H9 (cell line): ENCODE measurements at regions not wholly inside any gene's neighbourhood (a gene's known extent, or its start where the extent isn't known, plus 50 kb on each side); places are given as distances from the start of the nearest gene placed in this dataset.
A peak's percentile ranks its signal among the peaks of the same experiment; 100 is the strongest.

Experiments used
- DNase-seq: peaks from one replicate; pipeline ENCODE4 v3.0.0-alpha.2; 2017
- H2AFZ ChIP-seq: one replicate; pipeline ENCODE4 v1.6.1; 2013; ENCODE audit warnings: mild to moderate bottlenecking, low read length, control low read depth, moderate library complexity
- H2AK5ac ChIP-seq: 2 replicates; pipeline ENCODE4 v1.6.1; 2013; ENCODE audit warnings: low read length, control low read depth, mixed read lengths; ENCODE audit not compliant: insufficient read length
- H2BK120ac ChIP-seq: one replicate; pipeline ENCODE4 v1.6.1; 2013; ENCODE audit warnings: low read depth, mild to moderate bottlenecking, low read length, control low read depth, inconsistent platforms; ENCODE audit not compliant: poor library complexity, severe bottlenecking
- H2BK12ac ChIP-seq: 2 replicates; pipeline ENCODE4 v1.6.1; 2013; ENCODE audit warnings: low read length, control low read depth, mixed read lengths, low read depth; ENCODE audit not compliant: insufficient read length
- H2BK15ac ChIP-seq: 2 replicates; pipeline ENCODE4 v1.6.1; 2013; ENCODE audit warnings: low read depth, low read length, control low read depth
- H2BK20ac ChIP-seq: one replicate; pipeline ENCODE4 v1.6.1; 2013; ENCODE audit warnings: low read depth, mild to moderate bottlenecking, low read length, control low read depth, inconsistent platforms; ENCODE audit not compliant: poor library complexity, severe bottlenecking
- H2BK5ac ChIP-seq: 2 replicates; pipeline ENCODE4 v1.6.1; 2013; ENCODE audit warnings: low read length, control low read depth, mixed read lengths; ENCODE audit not compliant: insufficient read length
- H3K14ac ChIP-seq: 2 replicates; pipeline ENCODE4 v1.6.1; 2013; ENCODE audit warnings: low read length, control low read depth; ENCODE audit not compliant: insufficient read depth
- H3K18ac ChIP-seq: 2 replicates; pipeline ENCODE4 v1.6.1; 2013; ENCODE audit warnings: low read depth, mild to moderate bottlenecking, mixed read lengths, low read length, control low read depth; ENCODE audit not compliant: insufficient read length
- H3K23ac ChIP-seq: 2 replicates; pipeline ENCODE4 v1.6.1; 2013; ENCODE audit warnings: low read length, control low read depth, mixed read lengths, low read depth; ENCODE audit not compliant: insufficient read length
- H3K23me2 ChIP-seq: 2 replicates; pipeline ENCODE4 v1.6.1; 2013; ENCODE audit warnings: low read depth, mild to moderate bottlenecking, mixed read lengths, low read length, control low read depth; ENCODE audit not compliant: insufficient read length, poor library complexity, severe bottlenecking
- H3K27ac ChIP-seq: 2 replicates; pipeline ENCODE4 v1.5.1; 2013; ENCODE audit warnings: low read length, control low read depth, mixed read lengths, low read depth; ENCODE audit not compliant: insufficient read length
- H3K27me3 ChIP-seq: 2 replicates; pipeline ENCODE4 v1.6.1; 2013; ENCODE audit warnings: low read length, control low read depth, inconsistent platforms; ENCODE audit not compliant: insufficient read depth
- H3K4ac ChIP-seq: 2 replicates; pipeline ENCODE4 v1.6.1; 2013; ENCODE audit warnings: low read depth, mild to moderate bottlenecking, control low read depth, inconsistent platforms, low read length, moderate library complexity
- H3K4me1 ChIP-seq: 2 replicates; pipeline ENCODE4 v1.6.1; 2013; ENCODE audit warnings: low read length, control low read depth, inconsistent platforms; ENCODE audit not compliant: insufficient read depth
- H3K4me2 ChIP-seq: 2 replicates; pipeline ENCODE4 v1.6.1; 2013; ENCODE audit warnings: low read length, control low read depth, mixed read lengths; ENCODE audit not compliant: insufficient read length, insufficient read depth
- H3K56ac ChIP-seq: 2 replicates; pipeline ENCODE4 v1.6.1; 2013; ENCODE audit warnings: low read depth, mild to moderate bottlenecking, mixed read lengths, low read length, control low read depth; ENCODE audit not compliant: insufficient read length
- H3K79me1 ChIP-seq: 2 replicates; pipeline ENCODE4 v1.6.1; 2013; ENCODE audit warnings: low read depth, mild to moderate bottlenecking, moderate library complexity, low read length, control low read depth, inconsistent platforms; ENCODE audit not compliant: insufficient read depth, poor library complexity, severe bottlenecking
- H3K79me2 ChIP-seq: 2 replicates; pipeline ENCODE4 v1.6.1; 2013; ENCODE audit warnings: low read length, control low read depth, inconsistent platforms; ENCODE audit not compliant: insufficient read depth
- H3K9ac ChIP-seq: 2 replicates; pipeline ENCODE4 v1.6.1; 2013; ENCODE audit warnings: low read length, control low read depth, mixed read lengths; ENCODE audit not compliant: insufficient read length; ENCODE audit errors: extremely low read depth
- H3K9me3 ChIP-seq: one replicate; pipeline ENCODE4 v1.6.1; 2013; ENCODE audit warnings: low read depth, low read length, inconsistent platforms; ENCODE audit not compliant: control insufficient read depth
- H3T11ph ChIP-seq: one replicate; pipeline ENCODE4 v1.6.1; 2013; ENCODE audit warnings: mild to moderate bottlenecking, low read length, control low read depth, inconsistent platforms
- H4K20me1 ChIP-seq: one replicate; pipeline ENCODE4 v1.6.1; 2013; ENCODE audit not compliant: control insufficient read depth, insufficient read length, insufficient read depth
- H4K5ac ChIP-seq: 2 replicates; pipeline ENCODE4 v1.6.1; 2013; ENCODE audit warnings: low read depth, mild to moderate bottlenecking, mixed read lengths, low read length, control low read depth; ENCODE audit not compliant: insufficient read length
- H4K8ac ChIP-seq: replicated peaks from 2 replicates; pipeline ENCODE4 v1.6.1; 2013; ENCODE audit warnings: low read length, control low read depth, mixed read lengths, low read depth; ENCODE audit not compliant: insufficient read length
- H4K91ac ChIP-seq: 2 replicates; pipeline ENCODE4 v1.6.1; 2013; ENCODE audit warnings: low read depth, mild to moderate bottlenecking, moderate library complexity, mixed read lengths, low read length, control low read depth; ENCODE audit not compliant: insufficient read length
- H3K27ac Mint-ChIP-seq, 3 experiments: 2 replicates in 2 of 3; 3 replicates in 1 of 3; pipeline ENCODE4 v1.8.0; 2020 to 2021; ENCODE audit warnings: mixed read lengths in 3 of 3, mild to moderate bottlenecking in 1 of 3, moderate library complexity in 1 of 3
- H3K27me3 Mint-ChIP-seq: 2 replicates; pipeline ENCODE4 v1.8.0; 2021; ENCODE audit warnings: low read depth, mild to moderate bottlenecking, moderate library complexity, mixed read lengths
- H3K36me3 Mint-ChIP-seq, 3 experiments: 2 replicates in 2 of 3; 3 replicates in 1 of 3; pipeline ENCODE4 v1.8.0; 2020 to 2021; ENCODE audit warnings: low read depth in 3 of 3, mixed read lengths in 3 of 3; ENCODE audit not compliant: insufficient read depth in 1 of 3
- H3K4me1 Mint-ChIP-seq, 2 experiments: 2 replicates each; pipeline ENCODE4 v1.8.0; 2020; ENCODE audit warnings: mixed read lengths in 2 of 2
- H3K4me3 Mint-ChIP-seq, 2 experiments: 2 replicates in 1 of 2; 3 replicates in 1 of 2; pipeline ENCODE4 v1.8.0; 2020 to 2021; ENCODE audit warnings: mild to moderate bottlenecking in 2 of 2, mixed read lengths in 2 of 2, moderate library complexity in 1 of 2
- H3K9me3 Mint-ChIP-seq, 2 experiments: 2 replicates in 1 of 2; 3 replicates in 1 of 2; pipeline ENCODE4 v1.8.0; 2020; ENCODE audit warnings: mild to moderate bottlenecking in 2 of 2, mixed read lengths in 2 of 2, moderate library complexity in 1 of 2
- CTCF ChIP-seq: fragments of 200-600 bp; sonication (generic); conservative IDR thresholded peaks from 3 replicates; pipeline ENCODE4 v1.8.0; 2021; ENCODE audit warnings: antibody characterized with exemption, mild to moderate bottlenecking
- WGBS: extraction: QIAGEN DNeasy Blood & Tissue Kit; methylation state at CpG from one replicate; pipeline ENCODE4 v1.1.7; 2013; ENCODE audit warnings: missing lambda C conversion rate, low lambda C conversion rate, mixed read lengths; ENCODE audit not compliant: insufficient read length; ENCODE audit errors: extremely low coverage; 5-methylcytosine and 5-hydroxymethylcytosine counted together

DNA sequence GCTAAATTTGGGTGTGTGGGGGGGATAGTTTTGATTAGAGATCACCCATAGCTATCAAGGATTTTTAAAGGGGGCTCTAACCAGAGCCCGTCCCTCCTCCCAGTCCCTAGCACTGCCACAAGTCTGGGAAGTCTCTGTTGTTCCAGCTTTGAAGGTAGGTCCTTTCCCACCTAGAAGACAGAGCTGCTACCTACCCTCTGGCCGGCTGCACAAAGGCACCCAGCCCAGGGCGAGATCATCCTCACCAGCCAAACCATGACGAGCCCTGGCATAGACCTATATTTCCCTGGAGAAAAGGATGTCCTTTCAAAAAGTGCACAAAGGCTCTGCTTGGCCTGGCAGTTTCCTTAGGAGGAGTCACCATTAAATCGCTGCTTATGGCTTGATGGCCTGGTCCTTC, 147.8 kb downstream of the CYP26A1 start:
- H3K79me1 ChIP-seq: no peaks in the 10 kb centered on the region
- H4K91ac ChIP-seq: no peak overlapping the region
- no peaks in the 10 kb centered on the region for H4K20me1 ChIP-seq
- H2BK5ac ChIP-seq: no peak overlapping the region
- H3K23me2 ChIP-seq: no peaks in the 10 kb centered on the region
- Mint-ChIP-seq H3K27me3 (peaks cover 1% of the 10 kb centered on the region), H3K27ac (no peak overlapping the region), H3K36me3 (peaks cover 8 to 10% (median 9%) of the 10 kb centered on the region in 3 experiments), H3K4me1 (peaks cover 3 to 11% of the 10 kb centered on the region in 2 experiments; a peak in 3 of 4 replicates), H3K9me3 (peaks cover 9 to 15% of the 10 kb centered on the region in 2 experiments), H3K4me3 (no peak overlapping the region)
- TF ChIP-seq CTCF: no peak
- no peak overlapping the region for H3K56ac ChIP-seq
- no CpG with 5 or more reads among the region's 5 CpGs for WGBS
- H3K4me2 ChIP-seq: no peak overlapping the region
- H3K27me3 ChIP-seq: no peaks in the 10 kb centered on the region
- no peak overlapping the region for H3K4ac ChIP-seq
- no peak overlapping the region for H2BK20ac ChIP-seq
- no peaks in the 10 kb centered on the region; the same call in 1 of the 2 replicates for H3K4me1 ChIP-seq
- H3K14ac ChIP-seq: no peak overlapping the region
- no peak for DNase-seq
- H3K9me3 ChIP-seq: no peaks in the 10 kb centered on the region
- no peak overlapping the region for H3K27ac ChIP-seq
- H2AFZ ChIP-seq: no peak overlapping the region
- no peak overlapping the region for H2BK12ac ChIP-seq
- peak overlapping the region; percentile 52; the same call in 1 of the 2 replicates for H2BK15ac ChIP-seq
- H4K8ac ChIP-seq: no peak overlapping the region
- H2BK120ac ChIP-seq: no peak overlapping the region
- H3K23ac ChIP-seq: no peak overlapping the region
- H2AK5ac ChIP-seq: no peak overlapping the region
- H4K5ac ChIP-seq: no peak overlapping the region
- H3T11ph ChIP-seq: no peak overlapping the region
- H3K18ac ChIP-seq: no peak overlapping the region
- H3K9ac ChIP-seq: no peak overlapping the region
- no peaks in the 10 kb centered on the region for H3K79me2 ChIP-seq
